ENCODE measurements at regions not wholly inside any gene's neighbourhood (a gene's known extent, or its start where the extent isn't known, plus 50 kb on each side); places are given as distances from the start of the nearest gene placed in this dataset.
"Not testable (repeated sequence)": the region's sequence is repeated elsewhere in the genome, so short reads cannot be mapped to it uniquely, and the experiment has no call there.

- no peak for DNase-seq (ENCODE audit: low spot score)
Measured at GRCh38 chr4:149203256-149204001, 612.2 kb downstream of the IQCM start.

- no peak for DNase-seq (ENCODE audit: low spot score)
Measured at GRCh38 chr4:149202117-149202516, 613.5 kb downstream of the IQCM start.

DNA sequence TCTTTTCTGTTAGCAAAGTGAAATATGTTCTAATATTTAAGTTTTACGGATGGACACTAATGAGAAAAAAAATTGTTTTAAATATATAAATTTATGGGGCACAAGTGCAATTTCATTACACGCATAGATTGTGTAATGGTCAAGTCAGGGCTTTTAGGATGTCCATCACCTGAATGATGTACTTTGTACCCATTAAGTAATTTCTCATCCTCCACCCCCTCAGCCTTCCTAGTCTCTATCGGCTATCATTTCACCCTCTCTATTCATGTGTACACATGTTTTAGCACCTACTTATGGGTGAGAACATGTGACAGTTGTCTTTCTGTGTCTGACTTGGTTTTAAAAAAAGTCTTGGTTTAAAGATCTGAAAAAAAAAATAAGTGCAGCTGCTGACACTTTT lies 616.0 kb downstream of the IQCM start:
- DNase-seq (ENCODE audit: low spot score), result no peak

- DNase-seq (ENCODE audit: low spot score), result no peak
Measured at GRCh38 chr4:149194061-149194460, 621.6 kb downstream of the IQCM start.

DNA sequence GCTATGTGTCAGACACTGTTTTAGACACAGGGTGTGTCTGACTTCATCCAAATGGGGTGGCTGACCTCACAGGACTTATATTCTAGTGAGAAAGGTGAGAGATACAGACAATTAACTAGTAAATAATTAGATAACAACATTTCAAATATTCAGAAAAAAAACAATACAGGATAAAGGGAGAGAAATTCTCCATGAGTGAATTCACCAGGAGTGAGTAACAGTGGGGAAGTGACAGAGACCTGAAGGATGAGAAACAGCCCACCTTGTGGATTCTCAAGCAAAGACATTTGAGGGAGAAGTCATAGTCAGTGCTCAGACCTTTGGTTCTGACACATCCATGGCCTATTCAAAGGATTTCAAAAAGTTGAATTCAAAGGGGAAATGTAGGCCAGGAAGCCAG lies 627.9 kb downstream of the IQCM start:
- no peak for DNase-seq (ENCODE audit: low spot score)

DNA sequence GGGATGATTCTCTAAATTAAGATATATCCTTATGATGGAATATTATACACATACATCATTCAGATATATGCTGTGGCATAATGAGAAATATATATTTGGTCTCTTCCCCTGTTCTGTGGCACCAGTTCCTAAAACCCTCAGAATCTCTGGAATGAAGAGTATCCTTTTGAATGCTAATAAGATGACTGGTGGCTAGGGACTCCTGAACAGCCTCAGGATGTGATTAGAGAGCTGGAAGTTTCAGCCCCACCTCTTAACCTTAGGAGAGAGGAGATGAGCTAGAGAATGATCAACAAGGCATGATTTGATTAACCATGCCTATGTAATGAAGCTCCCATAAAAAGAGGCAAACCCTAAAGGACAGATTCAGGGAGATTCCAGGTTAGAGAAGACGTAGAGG lies 632.0 kb downstream of the IQCM start:
- DNase-seq (ENCODE audit: low spot score), result no peak

GRCh38 chr4:149181459-149181858 lies 634.2 kb downstream of the IQCM start:
- not testable (repeated sequence) for DNase-seq (ENCODE audit: low spot score)

DNA sequence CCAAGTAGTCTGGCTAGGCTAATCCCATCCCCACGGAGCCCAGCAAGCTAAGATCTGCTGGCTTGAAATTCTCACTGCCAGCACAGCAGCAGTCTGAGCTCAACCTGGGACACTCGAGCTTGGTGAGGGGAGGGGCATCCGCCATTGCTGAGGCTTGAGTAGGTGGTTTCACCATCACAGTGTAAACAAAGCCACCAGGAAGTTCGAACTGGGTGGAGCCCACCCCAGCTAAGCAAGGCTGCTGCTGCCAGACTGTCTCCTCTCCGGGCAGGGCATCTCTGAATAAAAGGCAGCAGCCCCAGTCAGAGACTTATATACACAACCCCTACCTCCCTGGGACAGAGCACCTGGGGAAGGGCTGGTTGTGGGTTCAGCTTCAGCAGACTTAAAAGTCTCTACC lies 639.6 kb downstream of the IQCM start:
- DNase-seq (ENCODE audit: low spot score), result no peak

GRCh38 chr4:149175549-149175948 lies 640.1 kb downstream of the IQCM start:
- no peak for DNase-seq (ENCODE audit: low spot score)

DNA sequence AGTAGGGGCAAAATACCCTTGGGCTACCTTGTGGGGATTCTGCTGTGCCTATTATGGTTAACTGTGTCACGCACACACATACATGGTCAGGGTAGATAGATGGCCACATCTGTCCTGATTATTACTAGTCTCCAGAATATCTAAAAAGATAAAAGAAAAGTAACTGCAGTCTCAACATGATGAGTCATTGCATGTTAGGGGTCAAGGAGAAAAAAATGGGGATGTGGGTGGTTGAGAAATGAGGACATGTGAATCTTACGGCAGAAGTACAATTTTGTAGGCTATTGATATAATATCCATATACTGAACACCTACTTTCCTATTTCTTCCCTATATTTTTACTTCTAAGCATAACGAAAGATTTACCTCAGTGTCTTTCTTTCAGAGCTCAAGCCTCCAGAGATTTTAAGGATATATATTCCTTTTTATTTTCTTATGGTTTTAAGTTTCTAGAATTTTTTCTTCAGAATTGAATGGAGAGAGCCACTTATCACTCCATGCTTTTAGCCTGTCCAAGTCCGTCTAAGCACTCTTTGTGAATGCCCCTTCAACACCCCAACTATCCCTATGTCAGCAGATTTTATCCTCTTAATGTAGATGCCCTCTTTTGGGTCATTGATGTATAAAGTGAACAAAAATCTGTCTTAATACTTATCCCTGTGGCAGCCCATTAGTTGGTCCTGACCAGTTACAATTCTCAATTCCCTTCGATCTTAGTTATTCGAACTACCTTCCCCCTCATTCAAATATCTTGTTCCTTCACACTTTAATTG lies 642.2 kb downstream of the IQCM start:
- DNase-seq (ENCODE audit: low spot score), result no peak

- no peak for DNase-seq (ENCODE audit: low spot score)
Measured at GRCh38 chr4:149168645-149169044, 647.0 kb downstream of the IQCM start.

DNA sequence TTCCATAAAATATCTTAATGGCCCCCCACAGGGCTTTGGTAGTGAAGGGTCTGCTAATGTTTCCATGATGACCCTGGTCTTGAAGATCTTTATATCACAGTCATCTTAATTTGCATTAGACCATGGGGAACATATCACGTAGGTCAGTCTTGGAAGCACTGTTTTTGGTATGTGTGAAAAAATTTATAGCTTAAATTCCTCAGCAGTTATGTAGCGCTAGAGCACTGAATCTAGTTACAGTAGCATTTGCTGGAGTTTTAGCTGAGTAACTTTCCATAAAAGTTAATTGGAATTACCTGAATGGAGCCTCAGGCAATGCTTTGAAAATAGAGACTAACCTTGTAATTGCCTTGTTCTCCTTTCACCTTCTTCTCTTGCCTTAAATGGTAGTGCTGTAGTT lies 648.8 kb downstream of the IQCM start:
- no peak for DNase-seq (ENCODE audit: low spot score)

DNA sequence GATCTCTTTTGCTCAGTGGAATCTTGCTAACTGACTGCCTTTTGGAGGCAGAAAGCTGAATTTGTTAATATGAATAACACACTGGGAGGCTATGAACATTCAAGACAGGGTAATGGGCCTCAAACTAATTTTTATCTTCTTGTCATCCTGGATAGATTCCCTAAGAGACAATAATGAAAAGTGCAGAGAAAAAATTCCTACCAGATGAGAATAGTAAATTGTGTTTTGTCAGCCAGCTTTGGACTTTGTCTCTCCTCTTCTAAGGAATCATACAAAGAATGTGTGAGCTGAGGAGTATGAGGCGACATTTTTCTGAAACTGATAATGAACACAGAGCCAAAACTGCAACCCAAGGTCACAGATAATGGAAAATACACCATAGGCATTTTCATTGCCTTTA lies 649.3 kb downstream of the IQCM start:
- no peak for DNase-seq (ENCODE audit: low spot score)

GRCh38 chr4:149164282-149164681 lies 651.4 kb downstream of the IQCM start:
- no peak for DNase-seq (ENCODE audit: low spot score)

- no peak for DNase-seq (ENCODE audit: low spot score)
Measured at GRCh38 chr4:149161247-149161646, 654.4 kb downstream of the IQCM start.

- no peak for DNase-seq (ENCODE audit: low spot score)
Measured at GRCh38 chr4:149160370-149160769, 655.3 kb downstream of the IQCM start.

DNA sequence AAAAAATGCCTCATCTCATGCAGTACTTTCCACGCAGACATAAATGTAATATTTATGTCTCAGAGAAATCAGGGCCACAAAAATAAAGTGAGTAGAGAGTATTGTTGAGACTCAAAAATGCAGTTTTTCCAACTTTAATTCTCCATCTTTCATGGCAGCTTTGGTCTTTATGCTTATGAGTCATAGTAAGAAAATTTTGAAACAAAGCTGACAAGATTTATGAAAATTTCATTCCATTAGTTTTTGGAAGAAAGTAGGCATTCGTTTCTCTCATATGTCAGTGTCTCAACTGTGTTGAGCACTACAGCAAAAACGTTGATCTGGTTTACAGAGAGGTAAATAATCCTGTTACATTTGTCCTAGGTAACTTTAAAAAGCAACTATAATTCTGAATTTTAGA lies 656.8 kb downstream of the IQCM start:
- no peak for DNase-seq (ENCODE audit: low spot score)

- no peak for DNase-seq (ENCODE audit: low spot score)
Measured at GRCh38 chr4:149145803-149146202, 669.8 kb downstream of the IQCM start.

DNA sequence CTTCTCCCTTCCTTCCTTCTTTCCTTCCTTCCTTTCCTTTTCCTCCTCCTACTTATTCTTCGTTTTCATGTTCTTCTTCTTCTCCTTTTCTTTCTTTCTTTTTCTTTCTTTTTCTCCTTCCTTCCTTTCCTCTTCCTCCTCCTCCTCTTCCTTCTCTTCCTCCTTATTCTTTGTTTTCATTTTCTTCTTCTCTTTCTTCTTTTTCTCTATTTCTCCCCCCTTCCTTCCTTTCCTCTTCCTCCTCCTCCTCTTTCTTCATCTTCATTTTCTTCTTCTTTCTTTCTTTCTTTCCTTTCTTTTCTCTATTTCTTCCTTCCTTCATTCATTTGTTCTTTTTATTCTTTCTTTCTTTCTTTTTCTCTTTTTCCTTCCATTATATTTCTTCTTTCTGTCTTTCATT lies 671.6 kb downstream of the IQCM start:
- DNase-seq (ENCODE audit: low spot score), result no peak

GRCh38 chr4:149141391-149141790 lies 674.3 kb downstream of the IQCM start:
- DNase-seq (ENCODE audit: low spot score), result no peak

DNA sequence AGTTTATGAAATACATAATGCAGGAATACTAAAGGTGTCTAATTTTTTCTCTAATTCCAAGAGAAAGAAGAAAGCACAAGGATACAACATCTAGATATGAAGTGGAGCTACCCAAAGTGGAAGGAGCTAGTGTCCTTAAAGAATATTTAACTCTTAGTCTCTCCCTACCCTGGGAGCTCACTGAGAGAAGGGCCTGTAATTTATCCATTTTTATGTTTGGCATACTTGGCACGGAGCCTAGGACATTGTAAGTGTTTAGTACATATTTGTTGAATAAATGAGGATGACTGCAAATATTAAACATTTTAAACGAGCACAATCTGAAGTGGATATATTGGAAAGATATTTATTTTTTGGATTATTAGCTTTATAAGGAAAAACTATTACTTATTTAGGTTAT lies 674.8 kb downstream of the IQCM start:
- no peak for DNase-seq (ENCODE audit: low spot score)

DNA sequence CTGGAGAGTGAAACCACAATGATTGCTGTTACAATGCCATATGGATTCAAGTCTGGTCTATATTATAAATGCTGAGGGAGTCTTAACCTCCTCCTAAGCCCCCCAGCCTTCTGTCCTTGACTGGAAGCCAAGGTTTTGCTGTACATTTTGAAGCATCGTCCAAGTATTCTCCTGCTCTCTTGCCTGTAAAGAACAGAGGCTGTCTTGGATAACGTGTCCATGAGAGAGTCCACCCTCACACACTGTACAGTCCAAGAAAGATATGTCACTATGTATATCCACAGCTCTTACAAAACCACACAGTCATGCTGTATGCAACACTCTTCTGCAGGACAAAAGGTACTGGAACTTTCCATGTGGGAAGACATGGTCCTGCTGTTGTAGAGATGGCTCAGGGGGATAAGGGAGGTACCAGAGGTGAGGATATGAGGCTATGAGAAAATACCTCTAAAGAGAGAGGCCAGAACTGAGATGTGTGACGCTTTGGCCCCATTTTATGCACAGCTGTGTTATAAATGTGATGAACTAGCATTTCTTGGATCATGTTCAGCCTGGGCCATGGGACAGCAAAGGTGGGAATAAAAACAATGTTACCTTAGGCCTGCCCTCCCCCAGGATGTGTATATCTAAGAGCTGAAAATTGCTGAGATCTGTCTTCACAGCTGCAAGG lies 678.6 kb downstream of the IQCM start:
- no peak for DNase-seq (ENCODE audit: low spot score)

DNA sequence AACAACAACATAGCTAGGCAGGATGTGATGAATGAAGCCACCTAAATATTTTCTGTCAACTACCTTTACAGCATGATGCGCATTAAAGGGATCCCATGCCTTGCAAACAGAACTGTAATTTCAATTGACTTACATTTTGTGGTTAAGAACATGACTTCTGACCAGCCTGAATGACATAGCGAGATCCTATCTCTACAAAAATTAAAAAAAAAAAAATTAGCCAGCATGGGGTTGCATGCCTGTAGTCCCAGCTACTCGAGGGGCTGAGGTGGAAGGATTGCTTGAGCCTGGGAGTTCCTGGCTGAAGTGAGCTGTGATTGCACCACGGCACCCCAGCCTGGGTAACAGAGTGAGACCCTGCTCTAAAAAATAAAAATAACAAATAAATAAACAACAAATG lies 680.6 kb downstream of the IQCM start:
- no peak for DNase-seq (ENCODE audit: low spot score)
